Liver (tissue), 7 donors: ENCODE measurements at regions not wholly inside any gene's neighbourhood (a gene's known extent, or its start where the extent isn't known, plus 50 kb on each side); places are given as distances from the start of the nearest gene placed in this dataset.

Source experiments
- DNase-seq: peaks from one replicate; pipeline ENCODE4 v3.0.0-alpha.2; 2017; ENCODE audit warnings: low spot score
- H3K27ac ChIP-seq, 2 donors: one replicate each; pipeline ENCODE4 v1.7.0; 2013; ENCODE audit warnings: inconsistent platforms in 2 of 2, low read length in 2 of 2, control low read depth in 1 of 2, low read depth in 1 of 2, mild to moderate bottlenecking in 1 of 2
- H3K27me3 ChIP-seq, 4 donors: one replicate each; pipeline versions ENCODE4 v1.6.1 to v1.7.0; 2013; ENCODE audit warnings: low read length in 3 of 4, inconsistent platforms in 1 of 4, mild to moderate bottlenecking in 1 of 4, moderate library complexity in 1 of 4; ENCODE audit not compliant: control insufficient read depth in 4 of 4, insufficient read depth in 4 of 4
- H3K36me3 ChIP-seq, 4 donors: one replicate each; pipeline versions ENCODE4 v1.6.1 to v1.7.0; 2013; ENCODE audit warnings: low read length in 3 of 4, mild to moderate bottlenecking in 3 of 4, low read depth in 1 of 4, moderate library complexity in 1 of 4; ENCODE audit not compliant: control insufficient read depth in 4 of 4, insufficient read depth in 3 of 4
- H3K4me1 ChIP-seq, 4 donors: one replicate each; pipeline versions ENCODE4 v1.6.1 to v1.7.0; 2013; ENCODE audit warnings: low read length in 3 of 4, mild to moderate bottlenecking in 3 of 4, moderate library complexity in 1 of 4; ENCODE audit not compliant: control insufficient read depth in 4 of 4, insufficient read depth in 4 of 4
- H3K4me3 ChIP-seq, 3 donors: one replicate each; pipeline versions ENCODE4 v1.6.1 to v1.7.0; 2013; ENCODE audit warnings: low read length in 3 of 3, control low read depth in 1 of 3, low read depth in 1 of 3, mild to moderate bottlenecking in 1 of 3
- H3K9ac ChIP-seq, 2 donors: one replicate each; pipeline ENCODE4 v1.7.0; 2013; ENCODE audit warnings: low read length in 2 of 2, mild to moderate bottlenecking in 2 of 2, moderate library complexity in 2 of 2, control low read depth in 1 of 2, low read depth in 1 of 2
- H3K9me3 ChIP-seq, 4 donors: one replicate each; pipeline versions ENCODE4 v1.6.1 to v1.7.0; 2013; ENCODE audit warnings: low read length in 3 of 4; ENCODE audit not compliant: control insufficient read depth in 4 of 4
- EGR1 ChIP-seq, 2 donors: IDR thresholded peaks; 2 replicates each; pipeline ENCODE4 v1.6.1; 2016 to 2018; ENCODE audit warnings: antibody characterized with exemption in 2 of 2, low read depth in 2 of 2
- FOXA1 ChIP-seq: IDR thresholded peaks from 2 replicates; pipeline ENCODE4 v1.6.1; 2016; ENCODE audit warnings: antibody characterized with exemption
- FOXA2 ChIP-seq: IDR thresholded peaks from 2 replicates; pipeline ENCODE4 v1.6.1; 2016; ENCODE audit warnings: antibody characterized with exemption
- GABPA ChIP-seq, 2 donors: IDR thresholded peaks in 1 of 2; conservative IDR thresholded peaks in 1 of 2; 2 replicates each; pipeline ENCODE4 v1.6.1; 2016; ENCODE audit warnings: antibody characterized with exemption in 2 of 2, mild to moderate bottlenecking in 1 of 2, moderate library complexity in 1 of 2
- HNF4A ChIP-seq, 2 donors: conservative IDR thresholded peaks; 2 replicates each; pipeline ENCODE4 v1.6.1; 2016; ENCODE audit warnings: antibody characterized with exemption in 2 of 2, mild to moderate bottlenecking in 2 of 2
- JUND ChIP-seq, 2 donors: IDR thresholded peaks; 2 replicates each; pipeline ENCODE4 v1.6.1; 2016; ENCODE audit warnings: antibody characterized with exemption in 2 of 2
- MAX ChIP-seq: IDR thresholded peaks from 2 replicates; pipeline ENCODE4 v1.6.1; 2016; ENCODE audit warnings: antibody characterized with exemption
- NR2F2 ChIP-seq: IDR thresholded peaks from 2 replicates; pipeline ENCODE4 v1.6.1; 2016; ENCODE audit warnings: antibody characterized with exemption
- RAD21 ChIP-seq, 2 donors: IDR thresholded peaks; 2 replicates each; pipeline ENCODE4 v1.6.1; 2016; ENCODE audit warnings: antibody characterized with exemption in 2 of 2, mild to moderate bottlenecking in 2 of 2
- RXRA ChIP-seq, 2 donors: IDR thresholded peaks; 2 replicates each; pipeline ENCODE4 v1.6.1; 2017 to 2018; ENCODE audit warnings: antibody characterized with exemption in 2 of 2, mild to moderate bottlenecking in 1 of 2
- SP1 ChIP-seq: IDR thresholded peaks from 2 replicates; pipeline ENCODE4 v1.6.1; 2018; ENCODE audit warnings: antibody characterized with exemption, mild to moderate bottlenecking
- TAF1 ChIP-seq: conservative IDR thresholded peaks from 2 replicates; pipeline ENCODE4 v1.6.1; 2016; ENCODE audit warnings: antibody characterized with exemption, mild to moderate bottlenecking
- YY1 ChIP-seq: IDR thresholded peaks from 2 replicates; pipeline ENCODE4 v1.6.1; 2016; ENCODE audit warnings: antibody characterized with exemption, mild to moderate bottlenecking
- WGBS: extraction: QIAGEN DNeasy Blood & Tissue Kit; methylation state at CpG from one replicate; pipeline ENCODE4 v1.1.7; 2013; 5-methylcytosine and 5-hydroxymethylcytosine counted together
- TF ChIP-seq, protein P1 (sequence below): IDR thresholded peaks from 2 replicates; pipeline ENCODE4 v1.6.1; 2016; ENCODE audit warnings: antibody characterized with exemption
- TF ChIP-seq, protein P2 (sequence below): IDR thresholded peaks from 2 replicates; pipeline ENCODE4 v1.6.1; 2016; ENCODE audit warnings: antibody characterized with exemption
- TF ChIP-seq, protein P3 (sequence below): IDR thresholded peaks from 2 replicates; pipeline ENCODE4 v1.6.1; 2016; ENCODE audit warnings: antibody characterized with exemption, mild to moderate bottlenecking
- donor health status: healthy.
- donor health status: healthy.
- donor health status: healthy.
- donor health status: healthy.

- Histone ChIP-seq H3K36me3 (no peaks in the 10 kb centered on the region), H3K9me3 (no peaks in the 10 kb centered on the region), H3K9ac (no peak overlapping the region), H3K27ac (no peak overlapping the region), H3K4me1 (no peaks in the 10 kb centered on the region), H3K27me3 (no peaks in the 10 kb centered on the region), H3K4me3 (no peak overlapping the region)
- WGBS = 91% methylated on average over 1 of the region's 1 CpG
- TF ChIP-seq TAF1 = no peak
- TF ChIP-seq NR2F2 = no peak
- no peak for TF ChIP-seq EGR1 (IDR thresholded peaks at IDR 0.05; ENCODE audit: low read depth in 2 of 2)
- no peak for TF ChIP-seq JUND (IDR thresholded peaks at IDR 0.05)
- TF ChIP-seq, protein P1, sequence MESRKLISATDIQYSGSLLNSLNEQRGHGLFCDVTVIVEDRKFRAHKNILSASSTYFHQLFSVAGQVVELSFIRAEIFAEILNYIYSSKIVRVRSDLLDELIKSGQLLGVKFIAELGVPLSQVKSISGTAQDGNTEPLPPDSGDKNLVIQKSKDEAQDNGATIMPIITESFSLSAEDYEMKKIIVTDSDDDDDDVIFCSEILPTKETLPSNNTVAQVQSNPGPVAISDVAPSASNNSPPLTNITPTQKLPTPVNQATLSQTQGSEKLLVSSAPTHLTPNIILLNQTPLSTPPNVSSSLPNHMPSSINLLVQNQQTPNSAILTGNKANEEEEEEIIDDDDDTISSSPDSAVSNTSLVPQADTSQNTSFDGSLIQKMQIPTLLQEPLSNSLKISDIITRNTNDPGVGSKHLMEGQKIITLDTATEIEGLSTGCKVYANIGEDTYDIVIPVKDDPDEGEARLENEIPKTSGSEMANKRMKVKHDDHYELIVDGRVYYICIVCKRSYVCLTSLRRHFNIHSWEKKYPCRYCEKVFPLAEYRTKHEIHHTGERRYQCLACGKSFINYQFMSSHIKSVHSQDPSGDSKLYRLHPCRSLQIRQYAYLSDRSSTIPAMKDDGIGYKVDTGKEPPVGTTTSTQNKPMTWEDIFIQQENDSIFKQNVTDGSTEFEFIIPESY = no peak
- no peak for TF ChIP-seq GABPA (IDR thresholded peaks at IDR 0.05 in 1 of 2, conservative IDR thresholded peaks at IDR 0.05 in 1 of 2)
- no peak for TF ChIP-seq FOXA2
- TF ChIP-seq YY1 = no peak
- no peak for DNase-seq
These were observed 167.8 kb upstream of the EDNRA start for GRCh38 chr4:147313108-147313507.

- Histone ChIP-seq H3K36me3 (no peaks in the 10 kb centered on the region), H3K27ac (no peak overlapping the region), H3K4me1 (no peaks in the 10 kb centered on the region), H3K9ac (no peak overlapping the region), H3K4me3 (no peak overlapping the region), H3K9me3 (no peaks in the 10 kb centered on the region), H3K27me3 (no peaks in the 10 kb centered on the region)
- 56% methylated on average over 3 of the region's 3 CpGs for WGBS
- TF ChIP-seq MAX (no peak), RXRA (IDR thresholded peaks at IDR 0.05) (no peak), EGR1 (IDR thresholded peaks at IDR 0.05; ENCODE audit: low read depth in 2 of 2) (no peak), FOXA2 (no peak), RAD21 (IDR thresholded peaks at IDR 0.05) (no peak), HNF4A (conservative IDR thresholded peaks at IDR 0.05) (no peak), GABPA (IDR thresholded peaks at IDR 0.05 in 1 of 2, conservative IDR thresholded peaks at IDR 0.05 in 1 of 2) (no peak), TAF1 (no peak), YY1 (no peak)
- TF ChIP-seq, protein P1 = no peak
- DNase-seq = no peak
These were observed 162.3 kb upstream of the EDNRA start for GRCh38 chr4:147318586-147318985.

GRCh38 chr4:147325571-147325981 is 155.3 kb upstream of the EDNRA start:
- Histone ChIP-seq H3K36me3 (no peaks in the 10 kb centered on the region), H3K9me3 (no peaks in the 10 kb centered on the region), H3K4me1 (no peaks in the 10 kb centered on the region), H3K4me3 (no peak overlapping the region), H3K9ac (no peak overlapping the region), H3K27me3 (no peaks in the 10 kb centered on the region), H3K27ac (no peak overlapping the region)
- WGBS = 88% methylated on average over 3 of the region's 3 CpGs
- no peak for DNase-seq
- TF ChIP-seq RXRA (IDR thresholded peaks at IDR 0.05) (no peak), FOXA1 (no peak), FOXA2 (no peak), HNF4A (conservative IDR thresholded peaks at IDR 0.05) (no peak), SP1 (no peak), JUND (IDR thresholded peaks at IDR 0.05) (no peak), TAF1 (no peak), YY1 (no peak)
- TF ChIP-seq, protein P1 = no peak
- TF ChIP-seq, protein P2, sequence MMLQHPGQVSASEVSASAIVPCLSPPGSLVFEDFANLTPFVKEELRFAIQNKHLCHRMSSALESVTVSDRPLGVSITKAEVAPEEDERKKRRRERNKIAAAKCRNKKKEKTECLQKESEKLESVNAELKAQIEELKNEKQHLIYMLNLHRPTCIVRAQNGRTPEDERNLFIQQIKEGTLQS = no peak
- TF ChIP-seq, protein P3, sequence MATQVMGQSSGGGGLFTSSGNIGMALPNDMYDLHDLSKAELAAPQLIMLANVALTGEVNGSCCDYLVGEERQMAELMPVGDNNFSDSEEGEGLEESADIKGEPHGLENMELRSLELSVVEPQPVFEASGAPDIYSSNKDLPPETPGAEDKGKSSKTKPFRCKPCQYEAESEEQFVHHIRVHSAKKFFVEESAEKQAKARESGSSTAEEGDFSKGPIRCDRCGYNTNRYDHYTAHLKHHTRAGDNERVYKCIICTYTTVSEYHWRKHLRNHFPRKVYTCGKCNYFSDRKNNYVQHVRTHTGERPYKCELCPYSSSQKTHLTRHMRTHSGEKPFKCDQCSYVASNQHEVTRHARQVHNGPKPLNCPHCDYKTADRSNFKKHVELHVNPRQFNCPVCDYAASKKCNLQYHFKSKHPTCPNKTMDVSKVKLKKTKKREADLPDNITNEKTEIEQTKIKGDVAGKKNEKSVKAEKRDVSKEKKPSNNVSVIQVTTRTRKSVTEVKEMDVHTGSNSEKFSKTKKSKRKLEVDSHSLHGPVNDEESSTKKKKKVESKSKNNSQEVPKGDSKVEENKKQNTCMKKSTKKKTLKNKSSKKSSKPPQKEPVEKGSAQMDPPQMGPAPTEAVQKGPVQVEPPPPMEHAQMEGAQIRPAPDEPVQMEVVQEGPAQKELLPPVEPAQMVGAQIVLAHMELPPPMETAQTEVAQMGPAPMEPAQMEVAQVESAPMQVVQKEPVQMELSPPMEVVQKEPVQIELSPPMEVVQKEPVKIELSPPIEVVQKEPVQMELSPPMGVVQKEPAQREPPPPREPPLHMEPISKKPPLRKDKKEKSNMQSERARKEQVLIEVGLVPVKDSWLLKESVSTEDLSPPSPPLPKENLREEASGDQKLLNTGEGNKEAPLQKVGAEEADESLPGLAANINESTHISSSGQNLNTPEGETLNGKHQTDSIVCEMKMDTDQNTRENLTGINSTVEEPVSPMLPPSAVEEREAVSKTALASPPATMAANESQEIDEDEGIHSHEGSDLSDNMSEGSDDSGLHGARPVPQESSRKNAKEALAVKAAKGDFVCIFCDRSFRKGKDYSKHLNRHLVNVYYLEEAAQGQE = no peak
